ENCODE measurements at regions not wholly inside any gene's neighbourhood (a gene's known extent, or its start where the extent isn't known, plus 50 kb on each side); places are given as distances from the start of the nearest gene placed in this dataset.

GRCh38 chr3:87710028-87710427, 348.8 kb downstream of the CGGBP1 start:
- TF ChIP-seq POLR2A (IDR thresholded peaks at IDR 0.05; ENCODE audit: low read depth), result no peak
- TF ChIP-seq CTCF (IDR thresholded peaks at IDR 0.05), result no peak
- TF ChIP-seq POLR2AphosphoS5 (IDR thresholded peaks at IDR 0.05), result no peak
- TF ChIP-seq EP300 (IDR thresholded peaks at IDR 0.05), result no peak
